GM19395 (cell line): ENCODE measurements at regions not wholly inside any gene's neighbourhood (a gene's known extent, or its start where the extent isn't known, plus 50 kb on each side); places are given as distances from the start of the nearest gene placed in this dataset.

Experiments used
- ATAC-seq: cut with Tn5 transposase; IDR thresholded peaks from one replicate; pipeline ENCODE4 v1.9.1; 2021; ENCODE audit warnings: mild to moderate bottlenecking, moderate library complexity; ENCODE audit not compliant: unreplicated experiment

DNA sequence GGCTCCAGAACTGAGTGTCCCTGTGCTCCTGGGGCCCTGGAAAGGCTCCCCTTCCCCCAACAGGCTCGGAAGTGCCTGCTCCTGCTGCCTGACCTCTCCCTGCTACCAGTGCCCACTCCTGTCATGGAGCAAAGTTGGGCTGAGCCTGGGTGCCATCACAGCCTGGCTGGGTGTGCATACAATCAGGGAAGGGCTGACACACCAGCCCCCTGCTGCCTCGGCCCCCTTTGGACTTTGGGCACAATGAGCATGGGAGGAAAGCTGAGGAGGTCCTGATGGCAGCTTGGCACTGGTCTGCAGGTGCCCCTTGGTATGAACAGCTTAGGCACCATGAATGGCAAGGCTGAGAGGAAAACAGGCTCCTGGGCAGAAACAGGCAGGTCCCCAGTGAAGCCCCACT lies 405.0 kb downstream of the PID1 start:
- ATAC-seq = no peak

DNA sequence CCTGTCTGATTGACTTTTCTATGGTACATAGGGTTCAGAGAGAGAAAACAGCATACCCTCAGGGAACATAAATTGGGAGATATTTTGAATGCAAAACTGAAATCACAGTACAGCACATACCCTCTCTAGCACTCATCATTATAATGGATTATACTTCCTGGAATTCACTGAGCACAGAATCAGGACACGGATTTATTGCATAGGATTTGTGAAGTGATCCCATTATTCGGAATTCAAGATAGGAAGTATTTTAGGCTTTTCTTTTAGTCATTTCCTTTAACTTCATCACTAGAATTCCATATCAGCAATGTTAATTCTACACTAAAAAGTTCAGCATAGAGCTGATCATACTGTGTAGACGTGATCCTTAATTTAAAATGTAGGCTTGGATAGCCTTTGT lies 407.0 kb downstream of the PID1 start:
- ATAC-seq = no peak

DNA sequence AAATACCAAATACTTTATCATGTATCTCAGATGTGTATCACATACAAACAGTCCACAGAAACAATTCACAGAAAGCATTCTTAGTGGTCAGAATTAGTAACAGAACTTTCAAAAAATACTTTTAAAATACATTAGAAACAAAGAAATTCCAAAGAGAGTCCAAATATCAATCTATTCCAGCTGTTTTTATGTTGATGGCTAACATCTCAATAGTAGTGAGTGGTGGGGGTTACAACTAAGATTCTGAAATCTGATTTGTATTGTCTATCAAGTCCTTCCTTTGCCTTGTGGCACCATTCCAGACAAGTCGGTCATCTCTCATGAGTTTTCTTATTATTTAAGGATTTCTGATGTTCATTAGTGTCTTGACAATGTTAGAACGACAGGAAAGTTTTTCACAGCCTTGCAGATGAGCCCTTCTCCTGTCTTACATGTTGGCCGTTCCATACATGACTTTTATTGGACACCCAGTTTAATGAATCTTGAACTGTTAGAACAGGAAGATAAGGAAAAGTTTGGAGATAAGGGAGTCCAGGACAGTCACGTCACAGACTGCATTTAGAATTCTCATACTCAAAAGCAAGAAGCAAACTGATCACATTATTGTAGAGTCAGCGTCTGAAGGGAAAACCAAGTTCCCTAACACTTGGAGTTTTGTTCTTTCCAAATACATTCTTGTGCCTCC lies 410.3 kb downstream of the PID1 start:
- no peak for ATAC-seq

DNA sequence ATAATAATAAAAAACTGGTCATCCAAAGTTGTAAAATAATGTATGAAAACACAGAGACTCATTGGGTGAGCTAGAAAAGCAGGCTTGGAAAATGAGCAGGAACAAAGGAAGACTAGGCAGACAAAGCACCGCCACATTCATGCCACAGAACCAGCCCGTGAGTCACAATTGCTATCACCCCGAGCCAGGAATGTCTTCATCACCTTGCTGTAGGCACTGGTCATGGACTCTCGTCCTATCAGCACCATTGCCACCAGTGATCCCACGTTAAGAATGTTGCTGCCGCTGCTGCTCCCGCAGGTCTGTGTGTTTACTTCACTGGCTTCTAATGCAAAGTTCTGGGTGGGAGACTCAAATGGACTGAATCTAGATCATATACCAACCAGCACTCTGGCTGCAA lies 417.9 kb downstream of the PID1 start:
- ATAC-seq = no peak

DNA sequence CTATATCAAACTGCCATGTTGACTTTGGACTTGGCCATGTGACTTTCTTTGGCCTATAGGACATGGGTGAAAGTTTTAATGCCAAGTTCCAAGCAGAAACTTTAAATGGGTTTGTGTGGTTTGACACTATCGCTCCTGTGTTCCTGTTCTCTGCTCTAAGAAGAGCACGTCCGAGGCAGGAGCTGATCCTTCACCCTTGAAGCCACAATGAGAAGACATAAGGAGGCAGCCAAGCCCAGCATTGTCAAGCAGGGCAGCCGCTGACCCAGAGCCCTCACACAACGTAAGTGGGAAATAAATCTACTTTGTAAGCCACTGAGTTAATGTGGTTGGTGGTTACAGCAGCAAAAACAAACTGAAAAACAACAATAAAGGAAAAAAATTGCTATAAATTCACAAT lies 422.4 kb downstream of the PID1 start:
- ATAC-seq = no peak

DNA sequence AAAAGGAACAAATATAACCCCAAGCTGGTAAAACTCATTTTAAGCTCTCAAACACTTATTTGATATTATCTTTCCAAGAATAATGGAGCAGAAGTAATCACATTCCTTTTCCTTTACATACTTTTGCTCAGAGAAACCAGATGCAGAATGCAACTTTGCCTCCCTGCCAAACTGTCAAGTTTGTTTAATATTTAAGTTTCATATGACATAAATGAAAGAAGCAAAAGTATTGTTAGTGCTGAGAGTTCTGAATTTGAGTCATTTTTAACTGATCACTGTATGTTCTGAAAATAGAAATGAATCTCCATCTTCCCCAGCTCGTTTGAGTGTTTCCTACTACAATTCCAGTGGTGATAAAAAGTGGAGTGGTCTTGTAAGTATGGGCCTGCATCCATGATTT lies 423.4 kb downstream of the PID1 start:
- ATAC-seq = no peak

DNA sequence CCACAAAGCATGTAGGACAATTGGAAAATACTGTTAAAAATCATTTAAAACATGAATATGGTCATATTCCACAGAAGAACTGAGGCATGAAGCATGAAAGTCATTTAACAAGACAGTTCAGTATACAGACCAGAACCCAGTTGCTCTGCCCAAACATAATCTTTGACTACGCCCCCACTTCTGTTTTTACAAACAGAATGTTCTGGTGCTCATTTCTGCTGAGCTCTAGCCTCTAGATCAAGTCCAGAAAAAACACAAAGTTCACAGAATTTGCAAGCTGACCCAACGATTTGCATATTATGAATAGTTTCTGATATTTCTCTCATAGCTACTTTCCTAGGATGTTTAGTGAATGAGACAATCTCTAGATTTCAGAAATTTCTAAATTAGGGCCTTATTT lies 424.9 kb downstream of the PID1 start:
- ATAC-seq = no peak

DNA sequence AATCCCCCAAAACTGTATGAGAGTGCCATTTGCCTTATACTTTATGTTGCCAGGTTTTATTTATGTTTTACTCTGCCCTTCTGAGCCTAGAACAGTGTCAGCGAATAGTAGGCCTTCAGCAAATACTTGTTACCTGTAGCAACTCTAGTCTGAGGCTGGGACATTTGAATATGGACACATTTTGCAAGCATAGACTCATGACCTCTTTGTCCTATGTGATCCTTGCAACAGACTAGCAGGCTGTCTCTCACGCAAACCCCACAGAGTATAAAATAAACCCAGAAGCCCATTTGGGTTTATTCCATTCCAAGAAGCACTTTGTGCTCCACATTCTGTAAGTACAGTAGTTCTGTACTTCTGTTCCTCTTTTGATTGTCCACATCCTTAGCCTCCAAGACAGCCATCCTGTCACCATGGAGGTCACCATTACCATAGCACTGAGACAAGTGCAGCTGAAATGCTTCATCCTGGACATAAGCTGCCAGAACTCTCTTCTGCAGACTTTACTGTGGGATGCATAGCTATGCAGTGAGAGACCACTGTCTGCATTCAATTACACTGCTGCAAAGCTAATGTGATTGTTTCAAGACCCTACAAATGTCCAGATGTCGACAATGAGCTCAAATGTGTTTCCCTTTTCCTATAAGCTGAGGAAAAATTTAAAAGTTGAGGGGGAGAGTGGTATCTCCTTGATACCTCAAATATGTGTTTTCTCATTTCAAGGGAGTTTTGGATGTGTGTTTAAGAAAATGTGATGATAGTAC lies 425.7 kb downstream of the PID1 start:
- no peak for ATAC-seq

DNA sequence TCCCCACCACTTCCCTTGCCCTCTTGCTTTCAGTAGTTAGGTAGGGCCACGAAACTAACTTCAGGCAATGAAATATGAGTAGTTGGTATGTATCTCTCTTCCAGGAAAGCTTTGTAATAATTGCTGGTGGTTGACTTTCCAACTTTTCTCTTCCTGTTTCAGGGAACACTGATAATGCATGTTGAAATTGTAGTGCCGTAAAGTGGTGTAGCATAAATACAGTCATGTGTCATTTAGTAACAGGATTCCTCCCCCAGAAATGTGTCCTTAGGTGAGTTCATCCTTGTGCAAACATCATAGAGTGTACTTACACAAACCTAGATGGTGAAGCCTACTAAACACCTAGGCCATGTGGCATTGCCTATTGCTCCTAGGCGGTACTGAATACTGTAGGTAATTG lies 429.2 kb downstream of the PID1 start:
- ATAC-seq = no peak

DNA sequence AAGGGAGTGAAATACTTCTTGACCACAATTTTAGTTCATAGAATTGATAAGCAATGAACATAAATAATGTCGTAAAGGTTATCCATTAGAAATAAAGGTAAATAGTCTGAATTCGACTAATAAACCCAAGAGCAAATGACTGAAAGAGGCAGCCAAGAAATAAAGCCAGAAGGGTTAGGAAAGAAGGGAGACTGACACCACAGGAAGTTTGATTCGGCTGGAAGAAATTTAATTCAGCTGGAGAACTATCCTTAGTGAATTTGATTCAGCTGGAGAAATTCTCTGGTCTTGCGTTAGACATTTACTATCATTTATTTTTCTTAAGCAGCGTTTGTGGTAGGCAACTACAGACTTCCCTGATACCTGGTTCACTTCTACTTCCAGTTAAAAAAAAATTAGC lies 429.6 kb downstream of the PID1 start:
- ATAC-seq = no peak

DNA sequence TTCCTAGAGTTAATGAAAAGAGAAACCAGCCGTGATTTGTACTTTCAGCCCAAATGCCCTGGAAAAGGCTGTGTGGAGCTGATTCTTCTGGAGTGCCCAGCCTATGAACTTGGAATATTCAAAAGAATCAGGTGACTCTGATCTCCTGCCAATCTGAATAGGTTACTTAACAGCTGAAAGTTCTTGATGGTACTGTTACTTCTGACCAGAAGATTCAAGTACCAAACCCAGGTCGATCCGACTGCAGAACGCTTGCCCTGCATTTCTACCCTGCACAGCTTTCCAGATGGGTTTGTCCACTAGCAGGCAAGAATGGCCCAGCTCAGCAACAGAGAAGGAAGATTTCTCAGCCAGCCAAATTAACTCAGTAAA lies 430.4 kb downstream of the PID1 start:
- ATAC-seq = no peak

DNA sequence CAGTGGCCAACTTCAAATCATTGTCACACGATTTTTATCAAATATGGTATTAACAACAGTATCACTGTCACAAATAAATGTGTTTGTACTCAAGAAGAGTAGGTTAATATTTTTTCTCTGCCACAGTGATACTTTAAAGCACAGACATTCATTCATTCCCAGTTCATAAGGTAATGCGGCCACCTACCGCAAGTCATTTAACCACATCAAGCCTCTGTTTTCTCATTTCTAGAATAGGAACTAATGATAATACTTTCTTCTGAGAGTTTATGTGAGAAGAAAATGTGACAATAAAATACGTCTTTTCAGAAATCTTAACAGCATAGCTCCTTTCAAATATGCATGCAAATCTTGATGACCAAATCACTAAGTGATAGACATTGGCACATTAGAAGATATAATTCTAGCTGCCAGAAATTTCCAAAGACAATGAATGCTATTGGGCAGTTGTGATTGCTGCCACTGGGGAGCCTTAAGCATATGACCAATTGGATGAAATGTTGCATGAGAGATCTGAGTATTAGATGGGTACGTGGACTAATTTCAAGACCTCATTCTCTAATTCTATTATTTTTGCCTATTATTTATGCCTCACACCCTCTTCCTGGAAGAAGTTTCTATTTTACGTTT lies 430.9 kb downstream of the PID1 start:
- ATAC-seq = no peak

DNA sequence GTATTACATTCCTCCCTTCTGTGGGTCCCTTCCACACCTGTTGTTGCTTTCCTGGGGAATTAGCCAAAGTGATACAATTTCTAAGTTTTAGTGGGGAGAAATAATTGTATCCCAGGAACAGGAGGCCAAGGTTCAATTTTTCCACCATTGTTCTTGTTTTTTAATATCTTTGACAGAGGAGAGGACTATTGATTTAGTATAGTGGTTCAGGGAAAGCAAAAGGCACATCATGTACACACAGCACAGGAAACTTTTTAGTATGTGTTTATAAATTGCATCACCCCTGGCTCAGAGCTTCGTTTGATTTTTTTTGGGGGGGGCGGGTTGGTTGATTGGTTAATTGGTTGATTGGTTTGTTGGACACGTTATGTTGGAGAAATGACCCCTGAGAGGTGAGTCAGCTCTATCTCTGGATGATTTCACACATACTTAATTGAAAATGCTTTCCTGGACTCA lies 431.6 kb downstream of the PID1 start:
- ATAC-seq = no peak

DNA sequence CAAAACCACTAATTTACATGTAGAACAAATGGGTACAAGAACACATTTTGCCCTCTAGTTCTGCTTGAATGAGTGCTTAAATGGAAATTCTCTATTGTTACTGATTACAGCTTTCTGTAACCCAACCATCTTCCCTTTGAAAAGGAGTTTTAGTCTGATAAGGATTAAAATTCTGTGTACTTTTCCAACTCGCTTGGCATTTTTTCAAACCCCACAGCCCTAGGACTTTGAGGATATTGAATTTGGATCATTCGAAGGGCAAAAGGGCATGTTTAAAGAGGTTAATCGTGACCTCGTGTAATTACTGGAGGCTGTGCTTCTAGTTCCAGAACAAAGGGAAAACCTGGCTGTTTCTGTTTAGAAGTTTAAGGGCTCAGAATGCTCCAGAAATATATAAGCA lies 432.3 kb downstream of the PID1 start:
- ATAC-seq = no peak

DNA sequence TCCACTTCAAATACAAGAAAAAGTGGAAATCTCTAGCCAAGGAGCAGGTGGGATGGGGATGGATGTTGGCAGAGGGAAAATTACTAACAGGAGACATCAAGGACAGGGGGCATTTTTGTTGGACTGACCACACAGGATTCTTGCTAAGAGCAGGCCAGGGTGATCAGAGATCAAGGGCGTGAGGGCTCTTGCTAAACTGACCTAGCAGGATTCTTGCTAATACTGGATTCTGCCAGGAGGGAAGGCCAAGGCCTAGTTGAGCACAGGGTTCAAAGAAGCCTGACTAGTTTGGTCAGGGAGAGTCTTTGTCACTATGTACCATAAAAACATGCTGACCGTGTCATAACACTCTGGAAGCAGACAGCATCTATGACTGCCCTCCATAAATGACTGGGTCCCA lies 442.7 kb downstream of the PID1 start:
- no peak for ATAC-seq

DNA sequence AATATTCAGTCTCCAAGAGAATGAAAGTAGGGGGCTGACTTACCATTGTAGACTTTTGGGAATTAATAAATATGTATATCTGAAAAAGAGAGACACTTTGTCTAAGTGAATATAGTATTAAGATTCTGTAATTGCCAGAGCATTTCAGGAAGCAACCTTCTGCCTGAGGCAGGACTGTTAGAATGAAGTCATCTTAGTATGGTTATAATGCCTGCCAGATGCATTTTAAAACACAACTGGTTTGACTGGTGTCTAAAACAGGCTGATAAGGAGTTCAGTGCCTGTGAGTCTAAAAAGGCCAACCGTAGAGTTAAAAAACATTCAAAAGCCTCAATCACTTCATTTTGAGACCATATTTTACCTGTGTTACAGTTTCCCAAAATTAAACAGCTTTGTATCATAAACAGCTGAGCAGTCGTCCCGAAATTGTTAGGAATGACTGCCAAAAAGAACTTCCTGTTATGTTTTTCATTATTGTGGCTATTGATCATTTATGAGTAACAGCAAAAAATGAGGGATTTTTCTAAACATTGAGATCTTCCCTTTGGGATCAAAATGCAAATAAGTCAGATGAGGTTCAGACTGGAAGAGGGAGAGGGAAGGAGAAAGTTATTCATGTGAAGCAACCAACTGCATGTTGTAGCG lies 443.9 kb downstream of the PID1 start:
- no peak for ATAC-seq

DNA sequence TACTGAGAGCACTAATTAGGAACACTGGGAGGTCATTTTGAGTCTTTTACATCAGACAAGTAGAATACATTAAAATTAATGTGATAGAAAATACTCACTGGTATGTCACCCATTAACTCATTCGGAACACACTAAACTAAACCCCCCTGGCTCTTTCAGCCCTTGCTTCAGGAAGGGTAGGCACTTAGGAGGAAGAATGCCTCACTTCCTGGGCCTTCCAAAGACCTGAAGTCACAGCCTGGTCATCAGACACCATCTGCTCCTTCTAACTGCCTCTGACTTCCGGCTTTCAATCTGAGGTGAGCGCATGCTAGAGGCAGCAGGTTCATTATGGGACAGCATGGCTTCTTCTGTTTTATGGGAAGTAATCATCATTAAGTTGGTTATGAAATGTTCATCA lies 451.4 kb downstream of the PID1 start:
- no peak for ATAC-seq

DNA sequence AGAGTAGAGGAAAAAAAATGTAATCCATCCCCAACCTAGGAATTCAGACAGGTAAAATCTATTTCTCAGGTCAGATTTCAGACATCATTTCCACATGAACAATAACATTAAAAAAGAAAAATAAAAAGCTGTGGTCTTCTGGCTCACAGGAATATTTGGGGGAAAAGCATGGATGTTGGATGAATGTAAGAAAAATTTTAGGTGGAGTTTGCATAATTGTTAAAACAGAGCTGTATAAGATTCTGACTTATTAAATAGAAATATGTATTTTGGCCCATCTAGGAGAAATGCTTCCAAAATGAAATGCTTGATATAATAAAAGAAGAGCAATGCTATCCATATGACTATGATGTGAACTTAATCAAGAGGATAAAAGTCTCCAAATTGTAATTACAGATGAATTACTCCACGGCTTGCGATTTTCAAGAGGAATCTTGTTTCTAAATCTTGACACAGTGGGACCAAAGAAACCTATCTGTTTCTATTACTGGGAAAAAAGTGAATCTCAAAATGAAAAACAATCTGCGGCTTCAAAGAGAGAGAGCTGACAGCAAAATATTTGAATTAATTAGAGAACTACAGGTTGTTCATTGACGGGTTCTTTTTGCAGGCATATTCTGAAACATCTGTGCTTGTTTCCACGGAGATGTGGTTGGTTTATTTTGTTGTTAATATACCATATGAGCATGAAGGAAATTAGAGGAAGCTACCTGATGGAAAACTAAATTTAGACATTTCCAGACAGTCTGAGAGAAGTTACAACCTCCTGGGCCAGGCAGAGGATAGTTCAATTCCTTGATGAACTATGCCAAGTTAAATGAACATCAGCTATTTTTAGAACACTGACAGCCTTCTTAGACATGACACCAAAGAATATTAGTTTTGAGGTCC lies 468.7 kb downstream of the PID1 start:
- no peak for ATAC-seq

DNA sequence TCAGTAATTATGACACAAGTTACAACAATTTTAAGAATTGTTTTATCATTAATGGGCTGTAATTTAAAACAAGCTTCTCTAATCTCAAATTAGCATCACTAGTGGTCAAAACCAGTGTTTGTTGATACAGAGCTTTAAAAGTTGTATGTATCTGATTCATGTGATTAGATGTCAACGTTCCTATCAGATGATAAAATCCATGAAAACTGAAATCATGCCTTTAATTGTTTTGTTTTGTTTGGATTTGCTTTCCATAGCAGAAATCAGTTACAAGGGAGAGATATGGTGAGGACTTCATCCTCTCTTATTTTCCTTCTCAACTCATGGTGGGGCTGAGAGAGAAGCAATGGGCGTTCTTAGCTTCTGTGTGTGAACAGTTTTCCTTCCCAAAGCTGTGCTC lies 469.6 kb downstream of the PID1 start:
- ATAC-seq = no peak

DNA sequence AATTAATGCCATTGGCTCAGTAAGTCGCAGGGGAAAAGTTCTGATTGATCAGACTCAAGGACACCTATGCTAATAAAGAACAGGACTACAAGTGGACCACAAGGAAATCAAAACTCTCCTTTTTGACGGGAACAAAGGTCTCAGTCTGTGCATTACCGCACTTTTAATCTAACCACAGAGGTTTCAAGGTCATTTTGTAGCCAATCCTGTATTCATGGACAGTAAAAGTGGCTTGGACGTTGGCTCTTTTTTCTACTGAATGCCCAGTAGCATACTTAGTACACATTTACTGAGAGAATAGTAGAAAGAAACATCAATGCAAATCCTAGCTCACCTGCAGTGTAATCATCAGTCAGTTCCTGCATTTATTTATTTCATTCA lies 471.9 kb downstream of the PID1 start:
- ATAC-seq = no peak
